ENCODE measurements at regions not wholly inside any gene's neighbourhood (a gene's known extent, or its start where the extent isn't known, plus 50 kb on each side); places are given as distances from the start of the nearest gene placed in this dataset.

DNA sequence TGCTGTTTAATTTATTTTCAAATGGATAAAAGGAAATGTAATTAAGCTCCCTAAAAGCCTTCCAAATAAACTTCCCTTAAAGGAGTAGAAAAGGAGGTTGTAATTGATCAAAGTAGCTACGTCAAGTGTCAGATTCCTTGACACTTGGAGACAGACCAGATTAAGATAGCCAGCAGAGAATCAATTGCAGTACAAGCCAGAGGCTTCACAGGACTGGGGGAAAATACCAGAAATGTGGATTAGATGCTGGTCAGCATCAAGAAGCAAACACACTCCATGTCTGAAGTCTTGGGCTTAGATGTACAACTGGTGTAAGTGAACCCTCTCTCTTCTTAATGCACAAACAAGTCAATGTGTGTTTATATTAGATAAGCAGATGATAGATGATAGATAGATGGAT, 184.9 kb upstream of the TAS2R1 start (continued):
- TF ChIP-seq RFX5 (IDR thresholded peaks at IDR 0.05; ENCODE audit: borderline replicate concordance, low read depth, low read length) (no peak), ATF3 (IDR thresholded peaks at IDR 0.05; ENCODE audit: insufficient read depth, low read depth, low read length) (no peak), SP1 (IDR thresholded peaks at IDR 0.05; ENCODE audit: low read depth, low read length) (no peak)
